Lower lobe of right lung (tissue), 2 donors: ENCODE measurements at regions not wholly inside any gene's neighbourhood (a gene's known extent, or its start where the extent isn't known, plus 50 kb on each side); places are given as distances from the start of the nearest gene placed in this dataset.

ENCODE experiments used
- ATAC-seq, 2 donors: fragments of 200-7000 bp; cut with Tn5 transposase; one replicate each; pipeline ENCODE4 v1.9.1; 2020 to 2022; ENCODE audit warnings: mild to moderate bottlenecking in 2 of 2, moderate library complexity in 2 of 2
- DNase-seq: peaks from one replicate; pipeline ENCODE4 v3.0.0-alpha.2; 2020
- H3K27ac ChIP-seq: fragments of 200-600 bp; one replicate; pipeline ENCODE4 v1.8.0; 2022
- H3K27me3 ChIP-seq: fragments of 200-600 bp; one replicate; pipeline ENCODE4 v1.8.0; 2022; ENCODE audit warnings: low read depth
- H3K36me3 ChIP-seq: fragments of 200-600 bp; one replicate; pipeline ENCODE4 v1.8.0; 2022; ENCODE audit warnings: mild to moderate bottlenecking
- H3K4me1 ChIP-seq: fragments of 200-600 bp; one replicate; pipeline ENCODE4 v1.8.0; 2022
- H3K4me3 ChIP-seq: fragments of 200-600 bp; one replicate; pipeline ENCODE4 v1.8.0; 2022; ENCODE audit warnings: mild to moderate bottlenecking
- H3K9me3 ChIP-seq: fragments of 200-600 bp; one replicate; pipeline ENCODE4 v1.8.0; 2022
- intact Hi-C: fragments of 100-400 bp; cut with DNase I; formaldehyde crosslinking; loops from one replicate; pipeline ENCODE4 v1.11.0; 2022
- TF ChIP-seq, protein P1 (sequence below): fragments of 200-600 bp; IDR thresholded peaks from one replicate; pipeline ENCODE4 v1.8.0; 2022; ENCODE audit warnings: antibody characterized with exemption, mild to moderate bottlenecking
- donor health status: DM: no; HTN: yes; CAD: no; lungs with severe emphysema.

DNA sequence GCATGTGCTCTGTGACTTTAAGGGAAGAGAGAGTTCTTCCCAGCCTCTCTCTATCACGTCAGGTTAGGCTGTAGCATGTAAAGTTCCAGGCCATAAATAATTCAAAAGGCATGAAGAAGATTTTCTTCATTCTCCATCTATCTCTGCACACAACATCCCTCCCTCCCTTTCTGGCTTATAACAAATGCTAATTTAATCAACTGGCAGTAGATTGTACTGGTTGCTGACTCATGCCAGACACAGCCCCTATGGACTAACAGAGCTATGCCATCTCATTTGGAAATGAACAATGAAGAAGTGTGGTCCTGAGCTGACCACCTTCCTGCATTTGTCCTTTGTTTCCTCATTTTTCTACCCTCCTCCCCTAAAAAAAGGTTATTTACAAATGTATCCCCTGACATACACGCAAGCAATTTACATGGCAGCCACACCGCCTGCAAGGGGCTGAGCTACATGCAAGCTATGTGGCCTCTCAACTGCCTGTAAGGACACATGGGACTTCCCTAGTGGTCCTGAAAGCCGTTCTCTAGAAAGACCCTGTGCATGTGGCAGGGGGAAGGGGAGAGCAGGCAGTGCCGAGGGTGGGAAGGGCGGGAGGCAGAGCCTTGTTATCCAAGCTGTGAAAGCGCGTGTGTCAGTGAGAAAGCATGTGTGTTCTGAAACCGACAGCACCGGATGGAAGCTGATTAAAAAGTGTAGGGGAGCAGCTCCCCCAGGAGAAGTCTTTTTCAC lies 90.9 kb upstream of the KLF7 start:
- H3K36me3 ChIP-seq, result no peaks in the 10 kb centered on the region
- no peaks in the 10 kb centered on the region for H3K27me3 ChIP-seq
- ATAC-seq (no peak), DNase-seq (no peak)
- H3K4me3 ChIP-seq, result no peak overlapping the region
- TF ChIP-seq, protein P1, sequence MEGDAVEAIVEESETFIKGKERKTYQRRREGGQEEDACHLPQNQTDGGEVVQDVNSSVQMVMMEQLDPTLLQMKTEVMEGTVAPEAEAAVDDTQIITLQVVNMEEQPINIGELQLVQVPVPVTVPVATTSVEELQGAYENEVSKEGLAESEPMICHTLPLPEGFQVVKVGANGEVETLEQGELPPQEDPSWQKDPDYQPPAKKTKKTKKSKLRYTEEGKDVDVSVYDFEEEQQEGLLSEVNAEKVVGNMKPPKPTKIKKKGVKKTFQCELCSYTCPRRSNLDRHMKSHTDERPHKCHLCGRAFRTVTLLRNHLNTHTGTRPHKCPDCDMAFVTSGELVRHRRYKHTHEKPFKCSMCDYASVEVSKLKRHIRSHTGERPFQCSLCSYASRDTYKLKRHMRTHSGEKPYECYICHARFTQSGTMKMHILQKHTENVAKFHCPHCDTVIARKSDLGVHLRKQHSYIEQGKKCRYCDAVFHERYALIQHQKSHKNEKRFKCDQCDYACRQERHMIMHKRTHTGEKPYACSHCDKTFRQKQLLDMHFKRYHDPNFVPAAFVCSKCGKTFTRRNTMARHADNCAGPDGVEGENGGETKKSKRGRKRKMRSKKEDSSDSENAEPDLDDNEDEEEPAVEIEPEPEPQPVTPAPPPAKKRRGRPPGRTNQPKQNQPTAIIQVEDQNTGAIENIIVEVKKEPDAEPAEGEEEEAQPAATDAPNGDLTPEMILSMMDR, result no peak
- H3K27ac ChIP-seq, result peak overlapping the region; percentile 60
- peaks cover 48% of the 10 kb centered on the region for H3K4me1 ChIP-seq
- intact Hi-C loops, result no loop called here
- no peaks in the 10 kb centered on the region for H3K9me3 ChIP-seq

DNA sequence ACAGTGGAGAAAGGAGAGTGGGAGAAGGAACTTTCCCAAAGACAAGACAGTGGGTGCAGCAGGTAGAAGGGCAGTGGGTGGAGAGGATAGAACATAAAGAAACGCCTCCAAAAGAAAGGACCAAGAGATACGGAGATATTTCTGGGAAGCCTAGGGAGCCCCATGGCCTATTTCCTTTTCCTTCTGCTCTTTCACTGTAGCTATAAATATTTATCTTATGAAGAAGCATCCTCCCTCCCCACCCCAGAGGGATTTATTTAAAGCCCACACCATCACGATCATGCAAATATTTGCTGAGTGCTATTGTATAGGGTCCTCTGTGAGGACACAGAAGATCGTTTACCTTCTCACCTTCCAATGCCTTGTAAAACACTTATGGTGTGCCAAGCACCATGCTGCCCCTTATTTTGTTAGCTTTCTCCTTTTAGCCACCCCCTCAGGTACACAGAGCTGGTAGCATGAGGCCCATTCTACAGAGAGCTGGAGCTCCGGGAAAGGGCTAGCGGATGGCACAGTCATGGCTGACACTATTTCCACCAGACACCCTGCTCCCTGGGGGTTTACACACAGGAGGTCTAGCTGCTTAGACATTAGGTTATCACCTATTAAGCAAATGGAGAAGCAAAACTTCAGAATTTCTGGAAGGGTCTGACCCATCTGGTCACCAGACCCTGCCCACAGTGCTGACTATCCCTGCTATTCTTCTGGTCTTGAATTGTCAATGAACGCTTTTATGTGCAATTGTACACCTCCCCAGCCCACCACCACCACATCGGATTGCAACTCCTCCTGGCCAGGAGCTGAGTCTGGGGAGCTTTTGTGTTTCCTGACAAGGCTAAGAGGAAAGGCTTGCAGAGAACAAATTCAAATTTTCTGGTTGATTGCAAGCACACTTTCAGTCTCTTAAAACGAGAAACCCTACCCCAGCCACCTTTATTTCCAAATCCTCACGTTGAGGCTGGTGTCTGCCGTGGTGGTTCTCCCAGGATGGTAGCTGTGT lies 91.8 kb upstream of the KLF7 start:
- peaks cover 45% of the 10 kb centered on the region for H3K4me1 ChIP-seq
- peak overlapping the region; percentile 60 for H3K27ac ChIP-seq
- H3K9me3 ChIP-seq, result no peaks in the 10 kb centered on the region
- ATAC-seq (no peak), DNase-seq (no peak)
- H3K4me3 ChIP-seq, result no peak overlapping the region
- TF ChIP-seq, protein P1, result no peak
- intact Hi-C loops, result no loop called here
- no peaks in the 10 kb centered on the region for H3K36me3 ChIP-seq
- H3K27me3 ChIP-seq, result no peaks in the 10 kb centered on the region

DNA sequence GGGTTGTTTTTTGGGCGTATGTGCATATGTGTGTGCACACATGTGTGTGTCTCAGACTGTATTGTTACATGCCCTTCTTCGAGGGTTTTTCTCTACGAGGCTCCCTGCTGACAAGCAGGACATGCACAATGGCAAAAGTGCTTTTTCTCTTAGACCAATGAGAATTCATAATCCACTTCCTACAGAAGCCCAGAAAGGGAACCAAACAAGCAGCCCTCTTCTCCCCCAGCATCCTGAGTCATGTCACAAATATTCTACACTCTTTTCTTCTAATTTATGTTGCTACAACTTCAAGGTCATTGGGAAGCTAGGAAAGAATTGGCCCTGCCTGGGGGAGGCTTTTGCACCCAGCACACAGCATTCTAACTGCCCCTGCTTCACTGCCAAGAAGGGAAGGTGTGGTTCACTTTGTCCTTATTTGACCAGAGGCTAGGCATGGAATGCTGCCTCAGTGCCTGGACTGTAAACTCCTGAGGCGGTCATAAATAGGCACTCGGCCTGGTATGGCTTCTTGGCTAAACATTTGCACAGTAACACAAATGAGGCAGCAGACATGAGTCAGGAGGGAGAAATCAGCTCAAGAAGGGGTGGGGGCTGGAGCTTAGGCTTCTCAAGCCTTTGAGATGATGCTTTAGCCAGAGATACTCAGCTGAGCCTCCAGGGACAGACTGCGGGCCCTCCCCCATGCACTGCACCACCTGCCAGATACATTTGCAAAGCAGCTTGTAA lies 92.7 kb upstream of the KLF7 start:
- intact Hi-C loops, result no loop called here
- DNase-seq, result peak; percentile 48
- H3K4me1 ChIP-seq, result peaks cover 45% of the 10 kb centered on the region
- H3K27ac ChIP-seq, result peak overlapping the region; percentile 60
- no peaks in the 10 kb centered on the region for H3K36me3 ChIP-seq
- ATAC-seq, result peak; percentile 84 to 89
- H3K9me3 ChIP-seq, result no peaks in the 10 kb centered on the region
- H3K27me3 ChIP-seq, result no peaks in the 10 kb centered on the region
- TF ChIP-seq, protein P1, result no peak
- no peak overlapping the region for H3K4me3 ChIP-seq

DNA sequence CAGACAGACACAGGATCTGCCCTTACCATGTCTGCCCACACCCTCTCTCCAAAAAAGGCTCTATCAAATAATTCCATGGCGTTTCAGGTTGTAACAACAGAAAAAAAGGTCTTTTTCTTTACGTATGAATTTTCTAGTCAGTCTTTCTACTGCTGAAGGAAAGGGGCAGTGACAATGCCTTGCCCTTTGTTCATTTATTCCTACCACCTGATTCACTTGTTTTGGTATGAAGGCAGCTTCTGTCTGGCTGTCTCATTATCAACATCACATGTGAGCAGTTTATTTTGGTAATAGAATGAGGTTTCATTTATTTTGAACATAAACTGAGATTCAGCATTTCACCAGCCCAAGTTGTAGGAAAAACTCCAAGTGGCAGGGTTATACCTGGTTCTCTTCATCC lies 94.3 kb upstream of the KLF7 start:
- Histone ChIP-seq H3K36me3 (no peaks in the 10 kb centered on the region), H3K9me3 (no peaks in the 10 kb centered on the region), H3K4me1 (peaks cover 32% of the 10 kb centered on the region), H3K27me3 (no peaks in the 10 kb centered on the region), H3K4me3 (no peak overlapping the region), H3K27ac (no peak overlapping the region)
- TF ChIP-seq, protein P1, result no peak
- intact Hi-C loops, result no loop called here
- no peak for DNase-seq
- ATAC-seq, result no peak

DNA sequence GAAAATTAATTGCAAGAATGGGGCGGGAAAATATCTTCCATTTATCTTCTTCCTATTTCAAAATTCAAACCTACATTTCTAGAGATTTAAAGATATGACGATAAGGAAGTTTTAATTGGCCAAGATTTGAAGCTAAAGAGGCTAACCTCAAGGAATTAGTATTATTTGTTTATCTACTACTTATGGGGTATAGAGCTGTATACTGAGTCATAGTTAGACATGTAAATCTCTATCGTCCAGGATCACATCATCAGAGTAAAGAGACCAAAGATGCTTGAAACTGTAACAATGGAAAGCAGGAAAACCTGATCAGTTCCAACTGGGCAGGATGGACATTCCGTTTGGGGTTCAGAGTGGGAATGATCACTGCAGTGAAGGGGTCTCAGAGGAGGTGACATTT lies 95.2 kb upstream of the KLF7 start:
- DNase-seq (no peak), ATAC-seq (no peak)
- Histone ChIP-seq H3K4me1 (peaks cover 24% of the 10 kb centered on the region), H3K36me3 (no peaks in the 10 kb centered on the region), H3K27ac (no peak overlapping the region), H3K9me3 (no peaks in the 10 kb centered on the region), H3K27me3 (no peaks in the 10 kb centered on the region), H3K4me3 (no peak overlapping the region)
- TF ChIP-seq, protein P1, result no peak
- intact Hi-C loops, result no loop called here
